Breast epithelium (tissue), 4 donors: ENCODE measurements at regions not wholly inside any gene's neighbourhood (a gene's known extent, or its start where the extent isn't known, plus 50 kb on each side); places are given as distances from the start of the nearest gene placed in this dataset.

Source experiments
- DNase-seq, 2 donors: peaks; one replicate each; pipeline ENCODE4 v3.0.0-alpha.2; 2019; ENCODE audit warnings: low spot score in 2 of 2
- H3K27ac ChIP-seq, 2 donors: fragments of 200-600 bp; sonication (generic) in 1 of 2; one replicate each; pipeline ENCODE4 v1.5.1; 2016 to 2019; ENCODE audit warnings: mild to moderate bottlenecking in 1 of 2
- H3K27me3 ChIP-seq, 2 donors: fragments of 200-600 bp; sonication (generic) in 1 of 2; one replicate each; pipeline versions ENCODE4 v1.5.1 to v1.6.0; 2017 to 2019; ENCODE audit warnings: control low read depth in 1 of 2, mild to moderate bottlenecking in 1 of 2
- H3K36me3 ChIP-seq: fragments of 200-600 bp; one replicate; pipeline ENCODE4 v1.5.1; 2019
- H3K4me1 ChIP-seq, 2 donors: fragments of 200-600 bp; sonication (generic); one replicate each; pipeline ENCODE4 v1.5.1; 2016 to 2019; ENCODE audit warnings: control low read depth in 1 of 2
- H3K4me3 ChIP-seq, 3 donors: fragments of 200-600 bp; sonication (generic); 1 replicate in 2 of 3; 2 replicates in 1 of 3; pipeline ENCODE4 v1.5.1; 2016 to 2019; ENCODE audit warnings: mild to moderate bottlenecking in 3 of 3, moderate library complexity in 2 of 3
- H3K9me3 ChIP-seq, 2 donors: fragments of 200-600 bp; sonication (generic) in 1 of 2; one replicate each; pipeline ENCODE4 v1.5.1; 2016 to 2019; ENCODE audit warnings: control low read depth in 1 of 2
- POLR2A ChIP-seq: fragments of 450-650 bp; IDR thresholded peaks from one replicate; pipeline ENCODE4 v1.6.1; 2016; ENCODE audit warnings: antibody characterized with exemption, mild to moderate bottlenecking, moderate library complexity
- POLR2AphosphoS5 ChIP-seq, 3 donors: sonication (generic); formaldehyde crosslinking; IDR thresholded peaks; one replicate each; pipeline ENCODE4 v1.6.1; 2017; ENCODE audit warnings: antibody characterized with exemption in 3 of 3
- intact Hi-C: fragments of 100-400 bp; cut with DNase I; formaldehyde crosslinking; loops from one replicate; pipeline ENCODE4 v1.15.1; 2023; ENCODE audit warnings: low total_unique reads
- TF ChIP-seq, protein P1 (sequence below), 3 donors: fragments of 450-650 bp; IDR thresholded peaks; one replicate each; pipeline ENCODE4 v1.5.1; 2016 to 2017; ENCODE audit warnings: antibody characterized with exemption in 3 of 3, mild to moderate bottlenecking in 3 of 3, moderate library complexity in 3 of 3

DNA sequence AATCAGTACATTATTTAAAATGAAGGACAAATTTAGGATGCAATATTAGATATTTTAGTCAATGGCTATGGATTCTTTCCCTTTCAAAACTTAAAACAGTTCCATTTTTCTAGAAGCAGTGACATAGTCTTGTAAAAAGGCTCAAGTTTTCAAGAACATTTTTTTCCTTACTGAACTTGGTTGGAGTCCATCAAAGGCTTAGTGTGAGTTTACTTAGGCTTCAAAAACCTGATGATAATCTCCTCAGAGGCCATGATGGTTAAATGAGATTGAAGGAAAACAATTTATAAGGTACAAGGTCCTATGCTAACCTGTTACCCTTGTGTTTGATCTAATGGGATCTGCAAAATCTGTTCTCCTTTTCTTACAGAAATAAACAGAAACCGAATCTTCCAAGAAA, 531.8 kb downstream of the UTRN start:
- H3K9me3 ChIP-seq, result no peaks in the 10 kb centered on the region
- H3K4me3 ChIP-seq, result no peak overlapping the region
- H3K36me3 ChIP-seq, result no peaks in the 10 kb centered on the region
- no peak for DNase-seq
- H3K4me1 ChIP-seq, result no peaks in the 10 kb centered on the region
- H3K27ac ChIP-seq, result no peak overlapping the region
- no peaks in the 10 kb centered on the region for H3K27me3 ChIP-seq
- intact Hi-C loops, result no loop called here
- TF ChIP-seq, protein P1, sequence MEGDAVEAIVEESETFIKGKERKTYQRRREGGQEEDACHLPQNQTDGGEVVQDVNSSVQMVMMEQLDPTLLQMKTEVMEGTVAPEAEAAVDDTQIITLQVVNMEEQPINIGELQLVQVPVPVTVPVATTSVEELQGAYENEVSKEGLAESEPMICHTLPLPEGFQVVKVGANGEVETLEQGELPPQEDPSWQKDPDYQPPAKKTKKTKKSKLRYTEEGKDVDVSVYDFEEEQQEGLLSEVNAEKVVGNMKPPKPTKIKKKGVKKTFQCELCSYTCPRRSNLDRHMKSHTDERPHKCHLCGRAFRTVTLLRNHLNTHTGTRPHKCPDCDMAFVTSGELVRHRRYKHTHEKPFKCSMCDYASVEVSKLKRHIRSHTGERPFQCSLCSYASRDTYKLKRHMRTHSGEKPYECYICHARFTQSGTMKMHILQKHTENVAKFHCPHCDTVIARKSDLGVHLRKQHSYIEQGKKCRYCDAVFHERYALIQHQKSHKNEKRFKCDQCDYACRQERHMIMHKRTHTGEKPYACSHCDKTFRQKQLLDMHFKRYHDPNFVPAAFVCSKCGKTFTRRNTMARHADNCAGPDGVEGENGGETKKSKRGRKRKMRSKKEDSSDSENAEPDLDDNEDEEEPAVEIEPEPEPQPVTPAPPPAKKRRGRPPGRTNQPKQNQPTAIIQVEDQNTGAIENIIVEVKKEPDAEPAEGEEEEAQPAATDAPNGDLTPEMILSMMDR (IDR thresholded peaks at IDR 0.05), result no peak
- TF ChIP-seq POLR2A (no peak), POLR2AphosphoS5 (IDR thresholded peaks at IDR 0.05) (no peak)

DNA sequence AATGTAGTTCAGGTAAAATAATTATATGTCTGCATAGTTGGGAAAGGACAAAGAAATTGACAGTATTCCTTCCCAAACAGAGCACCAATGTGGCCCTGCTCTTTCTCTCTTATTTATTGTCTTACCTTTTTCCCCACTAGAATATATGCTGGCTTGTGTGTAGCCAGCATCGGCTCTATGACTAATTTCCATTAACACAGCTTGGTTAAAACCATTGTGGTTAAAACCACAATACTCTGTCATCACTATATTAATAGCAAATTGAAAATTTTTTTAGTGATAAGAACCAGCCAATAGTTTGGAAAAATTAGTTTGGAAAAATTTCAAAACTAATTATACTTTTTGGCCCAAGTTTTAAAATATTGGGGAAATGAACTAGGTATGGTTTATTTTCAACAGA, 535.1 kb downstream of the UTRN start:
- Histone ChIP-seq H3K9me3 (no peaks in the 10 kb centered on the region), H3K4me3 (no peak overlapping the region), H3K27ac (no peak overlapping the region), H3K4me1 (no peaks in the 10 kb centered on the region), H3K27me3 (no peaks in the 10 kb centered on the region), H3K36me3 (no peaks in the 10 kb centered on the region)
- no peak for DNase-seq
- TF ChIP-seq, protein P1 (IDR thresholded peaks at IDR 0.05), result no peak
- no peak for TF ChIP-seq POLR2A
- no peak for TF ChIP-seq POLR2AphosphoS5 (IDR thresholded peaks at IDR 0.05)
- intact Hi-C loops, result no loop called here

DNA sequence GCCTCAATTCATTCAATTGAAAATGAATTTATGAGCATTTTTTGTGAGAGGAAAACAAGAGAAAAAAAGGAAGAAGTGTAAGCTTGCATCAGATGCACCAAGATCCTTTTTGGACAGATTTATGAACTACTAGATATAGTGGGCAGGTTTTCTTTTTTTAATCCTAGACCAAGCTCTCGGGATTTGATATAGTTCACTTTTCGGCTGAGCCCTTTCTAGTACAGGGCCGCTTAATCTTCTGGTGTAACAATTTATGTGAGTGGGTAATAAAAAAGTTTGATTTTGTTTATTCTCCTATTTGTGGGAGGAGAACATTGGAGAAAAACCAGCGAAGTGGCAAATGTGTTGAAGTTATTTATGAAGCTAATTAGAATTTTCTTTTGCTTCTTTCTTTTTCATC, 538.0 kb downstream of the UTRN start:
- Histone ChIP-seq H3K4me3 (no peak overlapping the region), H3K9me3 (no peaks in the 10 kb centered on the region), H3K36me3 (no peaks in the 10 kb centered on the region), H3K4me1 (no peaks in the 10 kb centered on the region), H3K27ac (no peak overlapping the region), H3K27me3 (no peaks in the 10 kb centered on the region)
- TF ChIP-seq, protein P1 (IDR thresholded peaks at IDR 0.05), result no peak
- TF ChIP-seq POLR2A (no peak), POLR2AphosphoS5 (IDR thresholded peaks at IDR 0.05) (no peak)
- intact Hi-C loops, result no loop called here
- DNase-seq, result no peak

DNA sequence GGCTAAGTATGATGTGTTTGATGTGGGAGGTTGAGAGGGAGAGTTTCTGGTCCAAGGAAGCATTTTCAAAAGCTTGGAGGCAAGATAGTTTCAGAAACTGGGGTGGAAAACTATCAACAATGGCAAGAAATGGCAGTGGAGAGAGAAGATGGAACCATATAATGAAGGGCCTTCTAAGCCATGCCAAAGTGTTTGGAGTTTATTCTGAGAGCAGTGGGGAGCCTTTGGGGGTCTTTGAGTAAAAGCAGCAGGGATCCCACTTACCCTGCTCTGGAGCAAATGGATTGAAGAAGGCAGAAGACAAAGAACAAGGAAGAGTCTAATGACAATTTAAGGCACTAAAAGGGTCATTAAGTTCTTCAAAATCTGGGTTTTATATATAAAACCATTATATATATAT, 538.9 kb downstream of the UTRN start:
- intact Hi-C loops, result no loop called here
- Histone ChIP-seq H3K27me3 (no peaks in the 10 kb centered on the region), H3K36me3 (no peaks in the 10 kb centered on the region), H3K4me1 (no peaks in the 10 kb centered on the region), H3K4me3 (no peak overlapping the region), H3K9me3 (no peaks in the 10 kb centered on the region), H3K27ac (no peak overlapping the region)
- TF ChIP-seq, protein P1 (IDR thresholded peaks at IDR 0.05), result no peak
- TF ChIP-seq POLR2A, result no peak
- TF ChIP-seq POLR2AphosphoS5 (IDR thresholded peaks at IDR 0.05), result no peak
- no peak for DNase-seq

DNA sequence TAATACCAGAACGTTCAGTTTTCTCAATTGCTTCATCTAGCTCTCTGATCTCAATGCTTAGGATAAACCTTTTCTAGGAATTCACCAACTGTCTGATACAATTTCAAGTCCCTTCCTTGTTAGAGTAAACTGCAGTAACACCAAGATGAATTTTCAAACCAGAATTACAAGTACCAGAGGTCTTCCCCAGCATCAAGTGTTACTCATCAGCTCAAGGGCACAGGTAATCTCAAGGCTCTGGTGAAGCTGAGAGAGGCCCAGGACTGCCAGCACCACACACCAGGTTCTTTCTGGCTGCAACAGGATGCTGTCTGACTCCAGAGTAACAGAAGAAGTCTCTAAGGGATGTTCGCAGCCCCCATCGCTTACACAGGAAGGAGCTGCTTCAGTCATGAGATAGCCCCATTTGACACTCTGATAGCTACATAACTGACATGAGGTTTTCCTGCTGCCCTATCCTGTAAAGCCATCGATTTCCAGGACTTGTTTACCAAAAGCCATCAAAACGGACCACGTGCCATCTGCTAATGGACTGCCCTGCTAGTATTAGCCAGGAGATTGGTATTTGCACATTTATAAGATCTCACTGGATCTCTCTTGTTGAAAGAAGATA, 549.4 kb downstream of the UTRN start:
- Histone ChIP-seq H3K4me3 (no peak overlapping the region), H3K27me3 (no peaks in the 10 kb centered on the region), H3K9me3 (no peaks in the 10 kb centered on the region), H3K36me3 (peaks cover 6% of the 10 kb centered on the region), H3K4me1 (no peaks in the 10 kb centered on the region), H3K27ac (no peak overlapping the region)
- intact Hi-C loops, result loop anchor here (5.0 kb wide), 1 partner anchor 1237 kb away; no protein-coding TSS in a partner anchor
- DNase-seq, result no peak
- TF ChIP-seq, protein P1 (IDR thresholded peaks at IDR 0.05), result no peak
- TF ChIP-seq POLR2AphosphoS5 (IDR thresholded peaks at IDR 0.05) (no peak), POLR2A (no peak)
